Gastrocnemius medialis (tissue), 4 donors: ENCODE measurements at regions not wholly inside any gene's neighbourhood (a gene's known extent, or its start where the extent isn't known, plus 50 kb on each side); places are given as distances from the start of the nearest gene placed in this dataset.

Source experiments
- ATAC-seq, 2 donors: fragments of 150-250 bp; one replicate each; pipeline ENCODE4 v1.9.1; 2016
- DNase-seq, 2 donors: peaks; one replicate each; pipeline ENCODE4 v3.0.0-alpha.2; 2019
- H3K27ac ChIP-seq, 4 donors: fragments of 200-600 bp; sonication (generic); 1 replicate in 1 of 4; 2 replicates in 3 of 4; pipeline ENCODE4 v1.5.1; 2016 to 2018; ENCODE audit warnings: mild to moderate bottlenecking in 2 of 4, moderate library complexity in 1 of 4
- H3K27me3 ChIP-seq, 3 donors: fragments of 200-600 bp; sonication (generic) in 2 of 3; 1 replicate in 1 of 3; 2 replicates in 2 of 3; pipeline versions ENCODE4 v1.5.1 to v1.6.0; 2016 to 2019; ENCODE audit warnings: mild to moderate bottlenecking in 1 of 3, moderate library complexity in 1 of 3
- H3K36me3 ChIP-seq, 2 donors: fragments of 200-600 bp; sonication (generic) in 1 of 2; one replicate each; pipeline ENCODE4 v1.5.1; 2017 to 2018
- H3K4me1 ChIP-seq, 2 donors: fragments of 200-600 bp; sonication (generic) in 1 of 2; one replicate each; pipeline ENCODE4 v1.5.1; 2016 to 2017; ENCODE audit warnings: mild to moderate bottlenecking in 2 of 2
- H3K4me3 ChIP-seq, 4 donors: fragments of 200-600 bp; sonication (generic) in 3 of 4; 1 replicate in 1 of 4; 2 replicates in 3 of 4; pipeline ENCODE4 v1.5.1; 2016 to 2019; ENCODE audit warnings: mild to moderate bottlenecking in 2 of 4
- H3K9me3 ChIP-seq, 3 donors: fragments of 200-600 bp; sonication (generic) in 2 of 3; 1 replicate in 1 of 3; 2 replicates in 2 of 3; pipeline ENCODE4 v1.5.1; 2016 to 2019
- POLR2A ChIP-seq, 2 donors: fragments of 450-650 bp; IDR thresholded peaks; one replicate each; pipeline ENCODE4 v1.6.1; 2017; ENCODE audit warnings: antibody characterized with exemption in 2 of 2, mild to moderate bottlenecking in 2 of 2, moderate library complexity in 2 of 2
- in situ Hi-C, 4 donors: fragments of 200-750 bp; cut with MboI; loops; one replicate each; pipeline versions ENCODE4 v1.15.0 to v1.8.0; 2017; ENCODE audit warnings: low sequenced_read_pairs in 4 of 4
- intact Hi-C: fragments of 100-400 bp; cut with DNase I; formaldehyde crosslinking; loops from one replicate; pipeline ENCODE4 v1.15.1; 2023; ENCODE audit warnings: low total_unique reads
- TF ChIP-seq, protein P1 (sequence below), 5 experiments: fragments of 450-650 bp in 3 of 5; fragments of 200-600 bp in 2 of 5; sonication (generic) in 2 of 5; IDR thresholded peaks in 4 of 5; conservative IDR thresholded peaks in 1 of 5; 1 replicate in 4 of 5; 2 replicates in 1 of 5; pipeline ENCODE4 v1.5.1; 2016 to 2019; ENCODE audit warnings: antibody characterized with exemption in 5 of 5, mild to moderate bottlenecking in 3 of 5, moderate library complexity in 3 of 5

- TF ChIP-seq, protein P1, sequence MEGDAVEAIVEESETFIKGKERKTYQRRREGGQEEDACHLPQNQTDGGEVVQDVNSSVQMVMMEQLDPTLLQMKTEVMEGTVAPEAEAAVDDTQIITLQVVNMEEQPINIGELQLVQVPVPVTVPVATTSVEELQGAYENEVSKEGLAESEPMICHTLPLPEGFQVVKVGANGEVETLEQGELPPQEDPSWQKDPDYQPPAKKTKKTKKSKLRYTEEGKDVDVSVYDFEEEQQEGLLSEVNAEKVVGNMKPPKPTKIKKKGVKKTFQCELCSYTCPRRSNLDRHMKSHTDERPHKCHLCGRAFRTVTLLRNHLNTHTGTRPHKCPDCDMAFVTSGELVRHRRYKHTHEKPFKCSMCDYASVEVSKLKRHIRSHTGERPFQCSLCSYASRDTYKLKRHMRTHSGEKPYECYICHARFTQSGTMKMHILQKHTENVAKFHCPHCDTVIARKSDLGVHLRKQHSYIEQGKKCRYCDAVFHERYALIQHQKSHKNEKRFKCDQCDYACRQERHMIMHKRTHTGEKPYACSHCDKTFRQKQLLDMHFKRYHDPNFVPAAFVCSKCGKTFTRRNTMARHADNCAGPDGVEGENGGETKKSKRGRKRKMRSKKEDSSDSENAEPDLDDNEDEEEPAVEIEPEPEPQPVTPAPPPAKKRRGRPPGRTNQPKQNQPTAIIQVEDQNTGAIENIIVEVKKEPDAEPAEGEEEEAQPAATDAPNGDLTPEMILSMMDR (IDR thresholded peaks at IDR 0.05 in 4 of 5, conservative IDR thresholded peaks at IDR 0.05 in 1 of 5), result no peak
- TF ChIP-seq POLR2A (IDR thresholded peaks at IDR 0.05), result no peak
- intact Hi-C loops (no loop called here), in situ Hi-C loops (no loop called here)
- Histone ChIP-seq H3K9me3 (no peaks in the 10 kb centered on the region), H3K4me3 (no peak overlapping the region), H3K27me3 (peaks cover 0 to 8% (median 5%) of the 10 kb centered on the region in 3 donors), H3K36me3 (no peaks in the 10 kb centered on the region), H3K27ac (no peak overlapping the region), H3K4me1 (no peaks in the 10 kb centered on the region)
- ATAC-seq, result no peak
- DNase-seq, result no peak
Measured at GRCh38 chr17:72345536-72345935, 224.7 kb downstream of the SOX9 start.

GRCh38 chr17:72346306-72346705 is 225.5 kb downstream of the SOX9 start:
- Histone ChIP-seq H3K36me3 (no peaks in the 10 kb centered on the region), H3K27me3 (peaks cover 0 to 4% (median 3%) of the 10 kb centered on the region in 3 donors), H3K4me1 (no peaks in the 10 kb centered on the region), H3K9me3 (no peaks in the 10 kb centered on the region), H3K27ac (no peak overlapping the region), H3K4me3 (no peak overlapping the region)
- TF ChIP-seq POLR2A (IDR thresholded peaks at IDR 0.05), result no peak
- TF ChIP-seq, protein P1 (IDR thresholded peaks at IDR 0.05 in 4 of 5, conservative IDR thresholded peaks at IDR 0.05 in 1 of 5), result no peak
- intact Hi-C loops (no loop called here), in situ Hi-C loops (no loop called here)
- DNase-seq (no peak), ATAC-seq (no peak)

DNA sequence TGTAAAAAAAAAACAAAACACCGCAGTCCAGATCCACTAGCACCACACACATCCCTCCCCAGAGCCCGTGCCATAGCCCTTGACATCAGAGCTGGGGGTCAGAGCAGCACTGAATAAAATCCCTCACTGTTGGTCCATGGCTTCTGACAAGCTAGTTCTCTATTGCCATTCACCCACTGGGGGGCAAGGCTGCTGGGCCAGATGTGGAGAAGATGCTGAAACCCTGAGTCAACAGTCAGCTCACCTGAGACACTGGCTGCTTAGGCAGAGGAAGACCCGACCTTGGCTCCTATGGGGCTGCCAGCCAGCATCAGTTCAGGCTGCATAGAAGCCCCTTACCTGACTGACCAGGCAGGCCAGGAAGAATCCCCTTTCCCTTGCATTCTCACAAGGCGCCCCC is 228.2 kb downstream of the SOX9 start:
- TF ChIP-seq, protein P1 (IDR thresholded peaks at IDR 0.05 in 4 of 5, conservative IDR thresholded peaks at IDR 0.05 in 1 of 5), result no peak
- TF ChIP-seq POLR2A (IDR thresholded peaks at IDR 0.05), result no peak
- no peaks in the 10 kb centered on the region for H3K36me3 ChIP-seq
- no peaks in the 10 kb centered on the region for H3K4me1 ChIP-seq
- ATAC-seq, result no peak
- H3K9me3 ChIP-seq, result no peaks in the 10 kb centered on the region
- DNase-seq, result no peak
- in situ Hi-C loops, result no loop called here
- intact Hi-C loops, result no loop called here
- H3K27me3 ChIP-seq, result no peaks in the 10 kb centered on the region
- no peak overlapping the region for H3K4me3 ChIP-seq
- H3K27ac ChIP-seq, result no peak overlapping the region

DNA sequence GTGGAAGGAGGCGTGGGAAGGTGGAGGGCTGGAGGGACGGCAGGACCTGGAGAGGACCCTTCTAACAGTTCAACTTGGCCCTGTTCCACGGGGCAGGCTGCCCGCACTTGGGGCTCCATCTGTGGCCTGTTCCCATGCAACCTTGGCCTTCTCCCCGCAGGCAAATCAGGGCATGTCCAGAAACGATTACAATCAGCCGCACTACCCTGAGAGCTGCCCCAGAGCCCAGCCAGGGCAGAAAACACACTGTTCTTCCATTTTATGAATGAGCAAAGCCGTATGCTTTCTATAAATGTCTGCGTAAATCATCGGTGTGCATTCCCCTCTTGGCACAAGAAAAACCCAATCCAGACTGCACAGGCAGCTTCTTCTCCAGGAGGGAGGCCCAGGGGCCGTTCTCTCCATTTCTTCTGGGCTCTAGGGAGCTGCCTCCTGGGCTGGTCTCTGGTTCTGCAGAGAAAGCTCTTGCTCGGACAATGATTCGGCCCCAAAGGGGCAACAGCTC is 228.7 kb downstream of the SOX9 start:
- no peaks in the 10 kb centered on the region for H3K27me3 ChIP-seq
- no peak overlapping the region for H3K4me3 ChIP-seq
- TF ChIP-seq, protein P1 (IDR thresholded peaks at IDR 0.05 in 4 of 5, conservative IDR thresholded peaks at IDR 0.05 in 1 of 5), result no peak
- no peak for TF ChIP-seq POLR2A (IDR thresholded peaks at IDR 0.05)
- DNase-seq (no peak), ATAC-seq (no peak)
- H3K27ac ChIP-seq, result no peak overlapping the region
- intact Hi-C loops (no loop called here), in situ Hi-C loops (no loop called here)
- no peaks in the 10 kb centered on the region for H3K4me1 ChIP-seq
- no peaks in the 10 kb centered on the region for H3K9me3 ChIP-seq
- H3K36me3 ChIP-seq, result no peaks in the 10 kb centered on the region

- Histone ChIP-seq H3K27ac (no peak overlapping the region), H3K27me3 (no peaks in the 10 kb centered on the region), H3K9me3 (no peaks in the 10 kb centered on the region), H3K36me3 (no peaks in the 10 kb centered on the region), H3K4me1 (no peaks in the 10 kb centered on the region), H3K4me3 (no peak overlapping the region)
- ATAC-seq (no peak), DNase-seq (no peak)
- intact Hi-C loops, result no loop called here
- in situ Hi-C loops, result loop anchor here in 1 of 4 donors (25.0 kb wide), 1 partner anchor 112 kb away; no protein-coding TSS in a partner anchor
- no peak for TF ChIP-seq POLR2A (IDR thresholded peaks at IDR 0.05)
- TF ChIP-seq, protein P1 (IDR thresholded peaks at IDR 0.05 in 4 of 5, conservative IDR thresholded peaks at IDR 0.05 in 1 of 5), result no peak
Measured at GRCh38 chr17:72350073-72350472, 229.3 kb downstream of the SOX9 start.
